NCI-H2196 treated with DMSO at 0.1 percent for 48 hours (cell line): ENCODE measurements at regions not wholly inside any gene's neighbourhood (a gene's known extent, or its start where the extent isn't known, plus 50 kb on each side); places are given as distances from the start of the nearest gene placed in this dataset.

Experiments
- DNase-seq: peaks from one replicate; lab custom pipeline; 2025; ENCODE audit not compliant: unreplicated experiment; lab: John Stamatoyannopoulos, UW

DNA sequence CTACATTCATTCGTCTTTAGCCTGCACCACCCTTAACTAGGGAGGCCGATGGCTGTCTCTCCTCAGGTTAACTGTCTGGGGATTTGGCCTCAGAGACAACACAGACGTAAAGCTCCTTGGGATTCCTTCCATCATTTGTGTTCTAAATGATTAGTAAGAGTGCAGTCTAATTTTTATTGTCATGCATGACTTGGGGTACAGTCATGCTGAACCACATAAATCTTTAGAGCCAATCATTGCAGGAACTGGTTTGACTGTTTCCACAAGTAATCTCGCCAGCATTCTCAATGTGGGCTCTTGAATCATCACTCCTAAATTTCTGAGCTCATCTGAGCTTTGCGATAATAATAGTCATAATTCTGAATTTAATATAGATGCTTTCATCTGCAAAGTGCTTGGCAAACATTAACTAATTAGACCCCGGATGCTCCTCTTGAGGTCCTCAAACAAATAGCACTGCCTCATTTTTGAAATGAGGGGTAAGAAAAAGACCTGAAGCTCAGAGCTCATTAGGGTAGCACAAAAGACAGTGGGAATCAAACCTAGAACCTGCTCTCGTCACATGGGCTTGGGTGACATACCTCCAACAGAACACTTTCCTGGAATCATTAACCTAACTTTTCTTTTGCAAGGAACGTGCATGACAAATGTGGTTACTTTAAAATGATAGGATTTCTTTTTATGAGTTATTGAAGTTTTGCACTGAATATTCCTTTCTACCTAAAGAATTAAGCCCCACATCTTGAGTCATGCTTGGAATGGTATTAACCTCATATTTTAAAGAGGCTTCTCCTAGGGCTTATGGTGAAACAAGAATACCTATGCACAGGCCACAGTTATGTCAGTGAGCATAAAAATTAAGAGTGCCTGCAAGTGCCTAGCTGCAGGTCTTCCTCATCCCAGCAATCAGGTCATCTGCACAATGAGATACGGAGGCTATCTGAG lies 118.9 kb upstream of the NRP1 start:
- no peak for DNase-seq

GRCh38 chr10:33448421-33449140 lies 114.1 kb upstream of the NRP1 start:
- no peak for DNase-seq

DNA sequence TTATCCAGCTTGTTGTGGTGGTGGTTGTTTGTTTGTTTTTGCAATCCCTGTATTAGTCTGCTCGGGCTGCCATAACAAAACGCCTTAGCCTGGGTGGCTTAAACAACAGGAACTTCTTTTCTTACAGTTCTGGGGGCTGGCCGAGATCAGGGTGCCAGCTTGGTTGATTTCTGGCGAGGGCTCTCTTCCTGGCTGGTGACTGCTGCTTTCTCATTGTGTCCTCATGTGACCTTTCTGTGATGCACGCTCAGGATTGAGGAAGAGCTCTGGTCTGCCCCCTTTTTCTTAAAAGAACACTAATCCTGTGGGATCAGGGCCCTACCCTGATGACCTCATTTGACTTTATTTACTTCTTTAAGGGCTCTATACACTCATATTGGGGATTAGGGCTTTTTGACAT lies 107.1 kb upstream of the NRP1 start:
- DNase-seq, result no peak

GRCh38 chr10:33434933-33435332 lies 100.5 kb upstream of the NRP1 start:
- DNase-seq, result no peak

DNA sequence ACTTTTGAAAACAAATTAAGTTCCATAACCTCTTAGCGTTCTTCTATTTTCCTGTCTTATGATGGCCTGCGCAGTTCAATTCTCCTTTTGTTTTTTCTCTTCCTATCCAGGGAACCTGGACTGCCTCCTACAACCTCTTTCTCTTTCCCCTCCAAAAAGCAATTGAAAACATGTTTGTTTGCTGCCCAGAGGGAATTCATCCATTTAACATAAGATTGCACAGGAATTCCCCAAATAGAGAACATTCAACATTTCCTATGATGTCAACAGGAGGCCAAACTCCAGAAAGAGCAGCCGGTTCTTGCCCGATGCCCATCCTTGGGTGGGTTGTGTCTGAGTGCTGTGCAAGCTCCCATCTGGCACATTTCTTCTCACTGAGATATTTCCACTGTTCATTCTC lies 94.2 kb upstream of the NRP1 start:
- DNase-seq, result no peak

GRCh38 chr10:33423154-33423529 lies 88.7 kb upstream of the NRP1 start:
- DNase-seq, result no peak

- no peak for DNase-seq
These were observed 88.1 kb upstream of the NRP1 start for GRCh38 chr10:33422471-33423153.

- DNase-seq, result no peak
These were observed 87.5 kb upstream of the NRP1 start for GRCh38 chr10:33421789-33422462.

- no peak for DNase-seq
These were observed 84.8 kb upstream of the NRP1 start for GRCh38 chr10:33419311-33419710.

GRCh38 chr10:33418301-33418700 lies 83.8 kb upstream of the NRP1 start:
- DNase-seq, result no peak

GRCh38 chr10:33416691-33417090 lies 82.2 kb upstream of the NRP1 start:
- no peak for DNase-seq

- DNase-seq, result no peak
These were observed 81.7 kb upstream of the NRP1 start for GRCh38 chr10:33416209-33416608.

GRCh38 chr10:33414841-33415240 lies 80.4 kb upstream of the NRP1 start:
- no peak for DNase-seq

- DNase-seq, result no peak
These were observed 78.3 kb upstream of the NRP1 start for GRCh38 chr10:33412653-33413361.

- DNase-seq, result no peak
These were observed 77.8 kb upstream of the NRP1 start for GRCh38 chr10:33412241-33412640.

DNA sequence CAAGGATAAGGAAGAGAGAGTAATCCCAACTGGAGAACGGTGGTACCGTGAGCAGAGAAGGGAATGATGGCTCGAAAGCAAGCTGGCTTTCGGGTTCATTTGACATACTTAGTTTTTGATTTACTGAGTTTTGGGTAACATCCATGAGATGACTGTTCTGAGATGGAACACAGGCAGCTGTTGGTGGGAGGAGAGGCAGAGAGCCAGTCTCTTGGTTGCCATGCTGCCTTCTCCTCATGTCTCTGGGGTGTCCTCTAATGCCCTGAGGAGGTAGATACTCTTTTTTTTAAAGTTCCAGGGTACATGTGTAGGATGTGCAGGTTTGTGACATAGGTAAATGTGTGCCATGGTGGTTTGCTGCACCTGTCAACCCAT lies 76.4 kb upstream of the NRP1 start:
- no peak for DNase-seq

- DNase-seq, result no peak
These were observed 75.8 kb upstream of the NRP1 start for GRCh38 chr10:33410096-33410859.

- DNase-seq, result no peak
These were observed 72.1 kb upstream of the NRP1 start for GRCh38 chr10:33406596-33406995.

GRCh38 chr10:33402220-33403073 lies 68.0 kb upstream of the NRP1 start:
- no peak for DNase-seq
